AG10803 (cell line): ENCODE measurements at regions not wholly inside any gene's neighbourhood (a gene's known extent, or its start where the extent isn't known, plus 50 kb on each side); places are given as distances from the start of the nearest gene placed in this dataset.
A peak's percentile ranks its signal among the peaks of the same experiment; 100 is the strongest.

Source experiments
- DNase-seq: peaks from one replicate; pipeline ENCODE4 v3.0.0; 2010; ENCODE audit warnings: low read depth
- H3K4me3 ChIP-seq: 2 replicates; pipeline ENCODE4 v1.5.1; 2011; ENCODE audit warnings: mild to moderate bottlenecking, low read length, control low read depth
- TF ChIP-seq, protein P1 (sequence below): conservative IDR thresholded peaks from 2 replicates; pipeline ENCODE4 v1.5.1; 2011; ENCODE audit warnings: mild to moderate bottlenecking, low read length, control low read depth, inconsistent platforms

DNA sequence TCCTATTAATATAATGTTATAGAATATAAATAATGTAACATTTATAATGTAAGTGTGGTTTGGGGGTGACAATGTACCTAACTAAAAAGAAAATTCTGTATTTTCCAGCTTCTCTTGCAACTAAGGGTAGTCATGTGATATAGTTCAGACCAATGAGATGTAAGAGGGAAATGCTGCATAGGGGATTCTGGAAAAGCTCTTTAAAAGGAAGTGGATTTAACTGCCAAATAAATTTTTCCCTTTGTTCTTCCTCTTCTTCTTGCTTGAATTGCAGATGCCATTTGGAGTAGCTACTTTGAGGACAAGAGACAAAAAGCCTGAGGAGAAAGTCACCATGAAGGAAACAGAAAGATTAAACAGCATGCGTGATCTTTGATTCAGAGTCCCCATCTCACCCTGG lies 194.3 kb downstream of the PTEN start:
- no peak for DNase-seq
- TF ChIP-seq, protein P1, sequence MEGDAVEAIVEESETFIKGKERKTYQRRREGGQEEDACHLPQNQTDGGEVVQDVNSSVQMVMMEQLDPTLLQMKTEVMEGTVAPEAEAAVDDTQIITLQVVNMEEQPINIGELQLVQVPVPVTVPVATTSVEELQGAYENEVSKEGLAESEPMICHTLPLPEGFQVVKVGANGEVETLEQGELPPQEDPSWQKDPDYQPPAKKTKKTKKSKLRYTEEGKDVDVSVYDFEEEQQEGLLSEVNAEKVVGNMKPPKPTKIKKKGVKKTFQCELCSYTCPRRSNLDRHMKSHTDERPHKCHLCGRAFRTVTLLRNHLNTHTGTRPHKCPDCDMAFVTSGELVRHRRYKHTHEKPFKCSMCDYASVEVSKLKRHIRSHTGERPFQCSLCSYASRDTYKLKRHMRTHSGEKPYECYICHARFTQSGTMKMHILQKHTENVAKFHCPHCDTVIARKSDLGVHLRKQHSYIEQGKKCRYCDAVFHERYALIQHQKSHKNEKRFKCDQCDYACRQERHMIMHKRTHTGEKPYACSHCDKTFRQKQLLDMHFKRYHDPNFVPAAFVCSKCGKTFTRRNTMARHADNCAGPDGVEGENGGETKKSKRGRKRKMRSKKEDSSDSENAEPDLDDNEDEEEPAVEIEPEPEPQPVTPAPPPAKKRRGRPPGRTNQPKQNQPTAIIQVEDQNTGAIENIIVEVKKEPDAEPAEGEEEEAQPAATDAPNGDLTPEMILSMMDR = no peak
- no peak overlapping the region for H3K4me3 ChIP-seq

DNA sequence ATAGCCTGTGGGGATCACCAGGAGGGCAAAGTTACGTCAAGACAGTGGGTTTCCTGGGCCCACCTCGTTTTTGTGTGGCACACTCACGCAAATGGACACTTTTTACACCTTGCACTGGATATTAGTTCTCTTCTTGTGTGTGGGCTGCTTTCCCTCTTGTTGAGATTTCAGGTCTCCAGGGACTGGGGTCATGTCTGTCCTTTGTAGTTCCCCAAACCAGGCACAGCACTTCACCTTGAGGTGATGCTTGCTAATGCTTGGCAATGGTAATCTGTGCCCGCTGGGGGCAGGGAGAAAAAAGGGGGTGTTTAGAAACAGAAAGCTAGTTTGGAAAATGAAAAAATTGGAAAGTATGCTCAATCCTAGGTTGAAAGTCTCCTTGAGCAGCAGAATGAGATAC lies 195.3 kb downstream of the PTEN start:
- H3K4me3 ChIP-seq = no peak overlapping the region
- TF ChIP-seq, protein P1 = no peak
- no peak for DNase-seq

DNA sequence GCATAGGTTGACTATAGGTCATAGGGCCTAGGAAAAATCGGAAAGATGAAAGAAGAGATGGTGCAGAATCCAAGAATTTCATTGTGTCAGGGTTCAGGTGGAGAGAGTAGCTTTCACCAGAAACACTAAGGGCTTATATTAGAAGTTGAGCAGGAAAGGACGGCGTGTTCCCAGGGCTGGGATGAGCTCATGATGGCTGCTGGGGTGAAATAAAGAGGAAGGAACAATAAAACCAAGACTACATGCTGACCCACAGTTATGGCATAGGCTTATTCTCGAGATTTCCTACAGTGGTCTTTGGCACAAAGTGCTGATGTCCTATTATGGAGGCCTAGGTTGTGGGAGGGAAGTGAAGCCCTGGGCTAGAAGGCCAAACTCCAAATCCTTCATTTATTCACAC lies 195.8 kb downstream of the PTEN start:
- H3K4me3 ChIP-seq = no peak overlapping the region
- DNase-seq = no peak
- TF ChIP-seq, protein P1 = no peak

DNA sequence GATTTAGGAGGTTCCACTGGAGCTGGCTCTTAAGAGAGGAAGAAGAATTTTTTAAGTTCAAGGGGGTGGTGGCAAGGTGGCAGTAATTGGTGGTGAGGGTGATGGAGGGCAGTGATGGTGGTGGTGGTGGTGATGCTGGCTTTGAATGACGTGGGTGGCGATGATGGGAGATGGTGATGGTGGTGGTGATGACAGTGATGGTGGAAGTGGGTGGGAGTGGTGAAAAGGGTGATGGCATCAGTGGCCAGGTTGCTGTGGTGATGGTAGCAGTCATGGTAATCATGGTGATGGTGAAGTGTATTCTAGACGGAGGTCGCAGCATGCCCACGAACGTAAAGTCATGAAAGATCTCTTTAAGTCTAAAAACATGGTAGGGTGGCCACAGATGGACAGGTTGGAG lies 197.3 kb downstream of the PTEN start:
- TF ChIP-seq, protein P1 = no peak
- no peak overlapping the region for H3K4me3 ChIP-seq
- no peak for DNase-seq

DNA sequence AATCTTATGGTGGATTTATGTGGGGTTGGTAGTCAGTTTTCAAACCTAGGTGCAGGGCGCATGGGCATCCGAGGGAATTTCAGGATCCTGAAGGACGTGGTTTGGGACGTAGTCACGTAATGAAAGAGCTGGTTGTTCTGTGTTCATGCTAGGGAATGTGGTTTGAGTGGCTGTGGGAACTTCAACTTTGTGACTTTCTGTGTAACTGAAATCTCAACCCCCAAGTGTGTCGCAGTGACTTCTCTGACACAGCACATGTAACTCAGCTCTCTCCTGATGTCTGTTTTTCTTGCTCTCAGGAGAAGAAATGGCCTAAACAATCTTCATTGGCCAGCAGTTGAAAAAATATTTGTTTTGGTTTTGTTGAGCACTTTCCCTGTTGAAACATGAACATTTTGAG lies 199.0 kb downstream of the PTEN start:
- TF ChIP-seq, protein P1 = no peak
- DNase-seq = peak; percentile 13
- no peak overlapping the region for H3K4me3 ChIP-seq

- H3K4me3 ChIP-seq = no peak overlapping the region
- TF ChIP-seq, protein P1 = no peak
- DNase-seq = peak; percentile 61
Measured at GRCh38 chr10:88062798-88063472, 199.5 kb downstream of the PTEN start.

- H3K4me3 ChIP-seq = no peak overlapping the region
- TF ChIP-seq, protein P1 = no peak
- DNase-seq = peak; percentile 23
Measured at GRCh38 chr10:88063861-88064557, 200.6 kb downstream of the PTEN start.
